GM04503 (cell line): ENCODE measurements at regions not wholly inside any gene's neighbourhood (a gene's known extent, or its start where the extent isn't known, plus 50 kb on each side); places are given as distances from the start of the nearest gene placed in this dataset.
A peak's percentile ranks its signal among the peaks of the same experiment; 100 is the strongest.

ENCODE experiments used
- DNase-seq: peaks from one replicate; pipeline ENCODE4 v3.0.0-alpha.2; 2012; ENCODE audit warnings: low read depth

DNA sequence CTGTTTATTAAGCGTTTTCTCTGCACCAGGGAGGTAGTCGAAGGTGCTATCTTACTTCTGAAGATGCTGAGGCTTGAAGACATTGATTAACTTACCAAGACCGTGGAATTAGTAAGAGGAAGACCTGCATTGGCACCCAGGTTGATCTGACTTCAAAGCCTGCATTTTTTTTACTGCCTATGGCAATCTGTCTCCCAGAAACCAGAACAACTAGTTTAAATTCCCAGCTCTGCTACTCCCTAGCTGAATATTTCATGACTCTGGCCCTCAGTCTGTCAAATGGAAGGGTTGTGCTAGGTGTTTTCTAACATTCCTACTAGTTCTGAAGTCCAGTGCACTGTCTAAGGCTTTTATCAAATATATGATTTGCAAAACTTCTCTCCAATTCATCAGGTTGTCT, 52.0 kb upstream of the GRAMD1B start:
- DNase-seq, result no peak

DNA sequence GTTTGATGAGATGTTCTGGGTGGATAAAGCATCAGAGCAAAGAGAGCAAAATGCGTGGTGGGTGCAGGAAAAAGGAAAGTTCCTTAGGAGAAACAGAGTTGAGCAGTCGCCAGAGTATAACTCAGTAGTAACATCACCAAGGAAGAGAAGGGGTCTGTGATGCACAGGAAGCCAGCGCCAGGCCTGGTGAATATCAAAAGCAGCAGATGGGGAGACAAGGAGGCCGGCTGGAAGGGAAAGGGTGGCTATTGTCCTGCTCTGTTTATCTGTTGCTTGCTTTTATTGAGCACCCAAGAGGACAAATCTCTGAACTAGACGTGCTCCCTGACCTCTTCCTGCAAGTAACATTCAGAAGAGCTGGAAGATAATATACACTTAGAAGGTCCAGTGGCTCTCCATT, 52.7 kb upstream of the GRAMD1B start:
- no peak for DNase-seq

DNA sequence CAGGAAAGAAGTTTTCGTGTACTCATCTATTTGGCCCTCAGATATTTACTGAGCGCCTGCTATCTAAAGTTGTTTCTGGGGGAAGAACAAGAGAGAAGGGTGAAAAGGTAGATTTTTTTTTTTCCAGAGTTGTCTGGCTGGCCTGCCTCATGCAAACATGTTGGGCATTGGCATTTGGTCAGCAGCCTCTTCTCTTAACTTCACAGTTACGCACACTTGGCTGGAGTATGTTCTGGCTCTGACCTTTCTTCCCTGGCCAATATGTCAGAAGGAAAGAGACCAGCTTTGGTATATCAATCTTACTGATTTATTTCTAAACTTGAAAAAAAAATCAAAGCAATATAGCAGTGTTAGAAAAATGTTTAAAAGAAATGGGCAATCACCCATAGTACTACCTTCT, 54.2 kb upstream of the GRAMD1B start:
- no peak for DNase-seq

- DNase-seq, result no peak
These were observed 55.5 kb upstream of the GRAMD1B start for GRCh38 chr11:123374622-123374968.

GRCh38 chr11:123373754-123374621, 56.1 kb upstream of the GRAMD1B start:
- DNase-seq, result no peak

- DNase-seq, result no peak
These were observed 58.4 kb upstream of the GRAMD1B start for GRCh38 chr11:123371506-123372297.

DNA sequence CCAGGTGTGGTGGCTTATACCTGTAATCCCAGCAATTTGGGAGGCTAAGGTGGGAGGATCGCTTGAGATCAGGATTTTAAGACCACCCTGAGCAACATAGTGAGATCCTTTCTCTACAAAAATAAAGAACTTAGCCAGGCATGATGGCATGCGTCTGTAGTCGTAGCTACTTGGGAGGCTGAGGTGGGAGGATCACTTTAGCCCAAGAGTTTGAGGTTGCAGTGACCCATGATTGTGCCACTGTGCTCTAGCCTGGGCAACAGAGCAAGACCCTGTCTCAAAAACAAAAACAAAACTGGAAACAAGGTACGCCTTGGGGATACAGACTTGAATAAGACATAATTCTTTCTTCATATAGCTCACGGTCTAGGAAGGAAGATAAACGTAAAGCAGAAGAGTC, 63.1 kb upstream of the GRAMD1B start:
- DNase-seq, result no peak

DNA sequence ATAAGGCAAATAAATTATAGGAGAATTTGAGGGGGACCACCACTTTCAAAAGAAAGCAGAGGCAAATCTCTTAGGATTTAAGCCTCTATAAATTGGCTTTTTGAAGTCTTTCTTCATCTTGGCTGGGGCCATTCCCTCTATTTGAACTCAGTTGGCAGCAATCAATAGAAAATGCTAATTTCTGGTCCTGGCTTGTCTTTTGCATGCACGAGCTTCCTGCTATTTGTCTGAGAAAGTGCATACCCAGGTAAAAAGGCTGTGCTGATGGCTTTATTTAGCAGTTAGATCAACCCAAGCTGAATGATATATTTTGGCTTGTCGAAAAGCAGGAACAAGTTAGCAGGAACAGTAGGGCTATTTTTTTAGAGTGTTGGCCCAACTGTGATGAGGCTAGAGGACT, 64.1 kb upstream of the GRAMD1B start:
- no peak for DNase-seq

DNA sequence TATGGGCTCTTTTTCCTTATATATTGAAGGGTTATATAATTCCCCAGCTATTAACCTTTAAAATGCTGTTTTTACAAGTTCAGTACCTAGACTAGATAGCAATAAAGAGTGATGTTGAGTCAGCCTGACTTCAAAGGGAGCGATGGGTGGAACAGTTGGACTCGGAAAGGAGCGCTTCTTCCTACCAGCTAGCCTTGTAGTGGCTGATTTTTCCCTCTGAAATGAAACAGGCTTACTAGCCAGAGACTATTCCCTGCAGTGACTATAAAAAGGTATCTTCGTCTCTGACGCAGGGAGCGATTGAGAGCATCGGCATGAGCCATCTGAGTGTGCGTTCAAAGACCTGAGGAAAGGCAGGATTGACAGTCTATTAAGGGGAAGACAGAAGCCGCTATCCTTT, 66.0 kb upstream of the GRAMD1B start:
- DNase-seq, result no peak

DNA sequence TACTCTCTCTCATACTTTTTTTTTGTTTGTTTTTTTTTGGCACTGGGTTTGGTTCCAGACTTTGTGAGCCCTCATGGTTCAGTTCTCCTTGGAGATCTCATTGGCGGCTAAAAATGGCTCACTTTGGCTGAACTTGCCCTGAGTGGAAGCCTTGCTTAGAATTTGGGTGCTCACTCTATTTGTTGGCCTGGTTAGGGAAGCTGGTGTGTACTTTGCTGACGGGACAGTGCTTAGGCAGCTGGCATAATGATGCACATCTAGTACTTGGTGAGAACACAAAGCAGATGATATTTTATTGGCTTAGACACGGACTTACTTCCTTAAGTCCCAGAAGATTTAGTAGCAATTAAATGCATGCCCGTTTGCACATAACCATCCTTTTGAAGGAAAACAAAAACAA, 66.5 kb upstream of the GRAMD1B start:
- DNase-seq, result no peak

DNA sequence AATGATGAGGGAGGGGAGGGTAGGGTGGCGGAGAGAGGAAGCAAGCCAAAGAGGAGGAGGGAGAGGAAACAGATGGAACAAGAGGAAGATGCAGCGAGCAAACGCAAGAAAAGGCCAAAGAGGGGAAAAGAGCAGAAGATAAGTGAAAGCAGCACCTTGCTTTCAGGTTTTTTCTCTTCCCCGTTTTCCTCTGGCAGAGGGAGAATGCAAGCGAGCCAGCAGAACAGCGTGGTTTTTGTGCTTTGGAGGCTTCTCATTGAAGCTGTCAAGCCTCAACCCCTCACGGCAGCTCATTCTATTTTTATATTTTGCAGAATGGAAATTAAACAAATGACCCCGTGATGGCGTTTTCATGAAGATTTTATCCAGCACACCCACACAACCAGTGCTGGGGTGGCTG, 67.1 kb upstream of the GRAMD1B start:
- DNase-seq, result no peak

DNA sequence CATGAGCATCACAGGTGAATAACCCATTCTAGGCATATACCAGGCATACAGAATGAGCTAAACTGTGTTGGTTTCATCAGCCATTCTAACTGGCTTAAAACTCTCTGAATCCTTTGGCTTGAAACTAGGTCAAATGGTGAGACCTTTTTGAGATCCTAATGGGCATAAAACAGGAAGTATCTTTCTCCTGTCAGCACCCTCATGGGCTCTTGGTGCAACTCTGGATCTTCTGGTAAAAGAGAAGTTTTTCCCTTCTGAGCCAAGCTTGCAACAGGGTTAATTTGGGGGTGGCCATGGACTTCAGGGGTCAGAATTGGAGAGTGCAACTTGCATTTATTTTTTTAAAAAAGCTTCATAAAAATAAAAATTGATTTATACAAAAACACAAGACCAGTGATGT, 67.9 kb upstream of the GRAMD1B start:
- no peak for DNase-seq

- no peak for DNase-seq
These were observed 69.0 kb upstream of the GRAMD1B start for GRCh38 chr11:123361110-123361509.

DNA sequence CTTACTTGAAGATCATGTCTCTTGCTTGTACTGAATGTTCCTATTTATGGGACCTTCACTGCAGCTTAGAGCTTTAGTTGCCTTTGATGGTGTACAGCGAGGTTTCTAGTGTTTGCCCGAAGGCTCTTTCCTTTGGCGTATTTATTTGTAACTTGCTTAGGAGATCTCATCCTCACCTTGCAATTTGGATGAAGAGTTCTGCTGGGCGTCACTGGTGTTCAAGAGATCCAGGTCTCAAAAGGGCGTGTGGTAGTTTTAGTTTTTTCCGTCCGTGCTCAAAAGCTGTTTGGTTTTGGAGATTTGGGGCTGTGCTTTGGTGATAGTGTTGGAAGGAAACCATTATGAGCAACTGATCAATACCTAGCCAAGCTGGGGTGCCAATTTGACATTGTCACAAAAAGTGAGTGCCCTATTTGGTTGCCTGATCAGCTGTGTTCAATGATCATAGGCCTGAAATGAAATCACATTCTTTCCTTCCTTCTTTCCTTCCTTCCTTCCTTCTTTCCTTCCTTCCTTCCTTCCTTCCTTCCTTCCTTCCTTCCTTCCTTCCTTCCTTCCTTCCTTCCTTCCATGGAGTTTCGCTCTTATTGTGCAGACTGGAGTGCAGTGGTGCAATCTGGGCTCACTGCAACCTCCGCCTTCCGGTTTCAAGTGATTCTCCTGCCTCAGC, 69.7 kb upstream of the GRAMD1B start:
- no peak for DNase-seq

GRCh38 chr11:123357990-123358827, 71.9 kb upstream of the GRAMD1B start:
- DNase-seq, result peak; percentile 18

DNA sequence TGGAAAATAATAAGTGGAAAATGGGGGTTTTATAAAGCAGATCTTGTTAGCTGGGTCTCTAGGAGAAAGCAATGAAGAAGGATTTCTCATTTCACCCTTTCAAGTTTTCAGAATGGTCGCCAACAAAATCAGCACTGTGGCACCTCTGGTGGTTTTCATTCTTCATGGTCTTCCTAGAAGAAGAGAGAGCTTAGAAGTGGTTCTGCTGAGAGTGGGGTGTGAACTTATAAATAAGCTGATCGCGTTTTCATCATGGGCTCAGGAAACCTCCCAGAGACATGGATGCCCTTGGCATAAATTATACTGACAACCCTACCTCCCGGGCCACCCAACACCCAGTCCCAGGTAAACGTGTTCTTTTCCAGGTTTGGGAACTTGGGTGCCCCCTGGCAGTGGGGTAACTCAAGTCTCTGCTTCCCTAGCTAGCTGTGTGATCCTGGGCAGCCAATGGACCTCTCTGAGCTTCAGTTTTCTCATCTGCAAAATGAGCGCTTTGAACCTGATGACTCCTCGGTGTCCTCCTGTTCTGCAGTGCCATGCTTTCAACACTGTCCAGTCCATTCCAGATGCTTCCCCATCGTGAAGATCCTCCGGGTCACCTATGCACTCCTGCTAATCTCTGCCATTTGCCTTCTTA, 72.6 kb upstream of the GRAMD1B start:
- DNase-seq, result no peak

DNA sequence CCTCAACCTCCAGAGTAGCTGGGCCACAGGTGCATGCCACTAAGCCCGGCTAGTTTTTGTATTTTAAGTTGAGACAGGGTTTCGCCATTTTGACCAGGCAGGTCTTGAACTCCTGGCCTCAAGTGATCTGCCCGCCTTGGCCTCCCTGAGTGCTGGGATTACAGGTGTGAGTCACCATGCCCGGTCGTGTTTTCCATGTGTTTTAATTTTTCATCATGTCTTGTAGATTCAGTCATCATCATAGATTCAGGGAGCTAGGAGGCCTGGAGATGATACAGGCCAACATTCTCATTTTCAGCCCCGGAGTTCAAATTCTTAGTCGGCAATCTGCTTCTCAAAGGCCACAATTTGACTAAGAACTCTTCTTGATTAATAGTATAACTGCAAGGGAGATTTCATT, 73.5 kb upstream of the GRAMD1B start:
- DNase-seq, result no peak

DNA sequence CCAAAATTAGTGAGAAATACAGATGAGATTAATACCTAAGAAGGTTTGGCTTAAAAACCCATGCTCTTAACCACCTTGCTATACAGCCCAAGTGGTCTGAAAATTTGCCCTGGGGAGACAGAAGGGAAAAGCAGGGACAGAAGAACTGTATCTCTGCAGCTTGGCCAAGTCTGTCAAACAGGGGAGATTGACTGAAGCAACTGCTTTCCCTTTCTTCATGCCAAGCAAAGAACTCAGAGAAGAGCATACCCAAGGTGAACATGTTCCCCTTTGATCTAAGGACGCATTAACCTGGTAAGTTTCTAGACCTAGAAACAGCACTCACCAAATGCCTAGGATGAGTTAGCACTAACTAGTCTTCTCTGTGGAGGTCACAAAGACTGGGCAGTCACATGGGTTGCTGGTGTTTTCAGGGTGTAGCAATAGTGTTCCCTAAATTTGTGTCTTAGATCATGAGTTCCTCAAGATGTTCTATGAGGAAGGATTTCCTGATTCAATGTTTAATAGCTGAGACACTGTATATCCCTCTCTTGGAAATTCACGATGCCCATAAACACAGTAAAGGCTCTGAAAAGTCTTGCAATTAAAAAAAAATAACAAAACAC, 75.6 kb upstream of the GRAMD1B start:
- DNase-seq, result no peak

- DNase-seq, result no peak
These were observed 78.7 kb upstream of the GRAMD1B start for GRCh38 chr11:123351375-123351774.

DNA sequence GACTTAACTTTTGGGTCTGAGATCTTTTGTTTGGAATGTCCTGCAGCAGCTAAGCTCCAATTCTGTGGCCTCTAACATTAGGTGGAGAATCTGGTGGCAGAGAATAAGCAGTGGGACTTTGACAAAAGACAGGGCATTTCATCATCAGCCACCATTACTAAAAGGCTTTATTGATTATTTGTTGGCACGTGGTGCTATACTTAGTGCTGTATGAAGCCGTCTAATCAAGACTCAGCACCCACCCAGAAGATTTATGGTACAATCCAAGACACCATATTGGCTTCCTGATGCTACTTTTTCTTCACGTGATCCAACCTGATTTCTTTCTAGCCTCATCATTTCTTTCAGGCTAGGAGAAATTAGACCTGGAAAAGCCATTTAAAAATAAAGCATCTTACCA, 80.7 kb upstream of the GRAMD1B start:
- DNase-seq, result no peak

DNA sequence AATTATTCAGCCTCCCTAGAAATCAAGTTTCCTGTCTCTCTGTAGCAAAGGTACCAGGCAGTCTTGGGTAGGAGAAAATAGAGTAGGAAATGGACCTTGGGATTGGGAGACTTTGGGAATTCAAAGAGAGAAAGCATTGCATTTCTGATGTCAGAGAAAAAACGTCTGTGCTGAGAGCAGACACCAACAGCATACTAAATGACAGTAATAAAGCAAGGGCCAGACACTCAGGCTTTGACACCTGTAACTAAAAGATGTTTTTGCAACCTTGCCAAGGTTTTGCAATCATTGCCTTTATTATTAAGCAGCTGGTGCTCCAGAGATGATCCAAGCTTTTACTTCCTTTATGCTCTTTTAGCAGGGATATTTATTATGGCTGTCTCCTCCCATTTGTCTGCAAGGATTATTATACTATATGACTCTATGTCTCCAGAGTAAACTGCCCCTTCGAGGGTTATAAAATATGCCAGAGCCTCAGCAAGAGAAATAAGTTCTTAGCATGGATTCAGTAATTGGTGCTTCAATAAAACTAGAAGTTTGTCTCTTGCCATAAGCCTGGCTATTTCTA, 85.2 kb upstream of the GRAMD1B start:
- DNase-seq, result no peak
